ENCODE measurements at regions not wholly inside any gene's neighbourhood (a gene's known extent, or its start where the extent isn't known, plus 50 kb on each side); places are given as distances from the start of the nearest gene placed in this dataset.

GRCh38 chr14:97283426-97283825, 486.2 kb downstream of the VRK1 start:
- in situ Hi-C loops (cut with MboI; ENCODE audit: low sequenced_read_pairs, unreplicated experiment): no loop called here
- no peak for TF ChIP-seq CTCF (IDR thresholded peaks at IDR 0.05; ENCODE audit: borderline replicate concordance, control extremely low read depth, extremely low read depth, insufficient read depth, missing control alignments)
- no peak for DNase-seq (ENCODE audit: low spot score)

- no peak for DNase-seq (ENCODE audit: low spot score)
- in situ Hi-C loops (cut with MboI; ENCODE audit: low sequenced_read_pairs, unreplicated experiment): no loop called here
- TF ChIP-seq CTCF (IDR thresholded peaks at IDR 0.05; ENCODE audit: borderline replicate concordance, control extremely low read depth, extremely low read depth, insufficient read depth, missing control alignments): no peak
These were observed 486.7 kb downstream of the VRK1 start for GRCh38 chr14:97283841-97284240.

GRCh38 chr14:97287956-97288355, 490.8 kb downstream of the VRK1 start:
- TF ChIP-seq CTCF (IDR thresholded peaks at IDR 0.05; ENCODE audit: borderline replicate concordance, control extremely low read depth, extremely low read depth, insufficient read depth, missing control alignments): no peak
- no peak for DNase-seq (ENCODE audit: low spot score)
- in situ Hi-C loops (cut with MboI; ENCODE audit: low sequenced_read_pairs, unreplicated experiment): no loop called here

- DNase-seq (ENCODE audit: low spot score): no peak
- no peak for TF ChIP-seq CTCF (IDR thresholded peaks at IDR 0.05; ENCODE audit: borderline replicate concordance, control extremely low read depth, extremely low read depth, insufficient read depth, missing control alignments)
- in situ Hi-C loops (cut with MboI; ENCODE audit: low sequenced_read_pairs, unreplicated experiment): no loop called here
These were observed 492.9 kb downstream of the VRK1 start for GRCh38 chr14:97290065-97290464.

GRCh38 chr14:97290977-97291376, 493.8 kb downstream of the VRK1 start:
- in situ Hi-C loops (cut with MboI; ENCODE audit: low sequenced_read_pairs, unreplicated experiment): no loop called here
- no peak for DNase-seq (ENCODE audit: low spot score)
- TF ChIP-seq CTCF (IDR thresholded peaks at IDR 0.05; ENCODE audit: borderline replicate concordance, control extremely low read depth, extremely low read depth, insufficient read depth, missing control alignments): no peak

- no peak for TF ChIP-seq CTCF (IDR thresholded peaks at IDR 0.05; ENCODE audit: borderline replicate concordance, control extremely low read depth, extremely low read depth, insufficient read depth, missing control alignments)
- in situ Hi-C loops (cut with MboI; ENCODE audit: low sequenced_read_pairs, unreplicated experiment): no loop called here
- no peak for DNase-seq (ENCODE audit: low spot score)
These were observed 496.5 kb downstream of the VRK1 start for GRCh38 chr14:97293659-97294058.
